ENCODE measurements at regions not wholly inside any gene's neighbourhood (a gene's known extent, or its start where the extent isn't known, plus 50 kb on each side); places are given as distances from the start of the nearest gene placed in this dataset.

- TF ChIP-seq CTCF (IDR thresholded peaks at IDR 0.05; ENCODE audit: low read depth, low read length) (no peak), MAX (IDR thresholded peaks at IDR 0.05; ENCODE audit: low read depth, low read length) (no peak), POLR2A (IDR thresholded peaks at IDR 0.05; ENCODE audit: extremely low read depth, insufficient read length) (no peak)
Measured at GRCh38 chr12:25797949-25798348, 160.5 kb upstream of the RASSF8 start.
